SK-N-SH (cell line): ENCODE measurements at regions not wholly inside any gene's neighbourhood (a gene's known extent, or its start where the extent isn't known, plus 50 kb on each side); places are given as distances from the start of the nearest gene placed in this dataset.

Source experiments
- CTCF ChIA-PET: fragments of 300-600, 350-600 bp; formaldehyde crosslinking; extraction: SDS; loops from one replicate; lab custom pipeline; 2021; lab: Yijun Ruan, JAX
- POLR2A ChIA-PET: fragments of 350-600 bp; sonication (Branson Sonifier 250); formaldehyde crosslinking; extraction: SDS; loops from one replicate; lab custom pipeline; 2020; ENCODE audit warnings: antibody characterized with exemption, inconsistent platforms; lab: Yijun Ruan, JAX
- DNase-seq: peaks from one replicate; pipeline ENCODE4 v3.0.0; 2012
- H2AFZ ChIP-seq: fragments of 200-600 bp; sonication (generic); 2 replicates; pipeline ENCODE4 v1.8.1; 2016; ENCODE audit warnings: antibody characterized with exemption, mild to moderate bottlenecking, low read depth
- H3F3A ChIP-seq: fragments of 200-600 bp; sonication (generic); replicated peaks from 2 replicates; pipeline ENCODE3; 2016; ENCODE audit warnings: antibody characterized with exemption, mild to moderate bottlenecking; ENCODE audit not compliant: insufficient read depth
- H3K27ac ChIP-seq, 2 experiments: fragments of 200-500 bp in 1 of 2; fragments of 200-600 bp in 1 of 2; sonication (Bioruptor generic) in 1 of 2; sonication (generic), shearing (Covaris generic) in 1 of 2; 2 replicates each; pipeline versions ENCODE4 v1.5.1 to v1.6.1; 2014 to 2016; ENCODE audit warnings: low read depth in 2 of 2, inconsistent platforms in 1 of 2, low read length in 1 of 2, mild to moderate bottlenecking in 1 of 2, mixed read lengths in 1 of 2
- H3K27me3 ChIP-seq: fragments of 200-600 bp; sonication (generic), shearing (Covaris generic); 2 replicates; pipeline ENCODE4 v1.6.1; 2016; ENCODE audit warnings: mixed run types; ENCODE audit not compliant: insufficient read depth
- H3K36me3 ChIP-seq, 2 experiments: fragments of 200-500 bp in 1 of 2; fragments of 200-600 bp in 1 of 2; sonication (Bioruptor generic) in 1 of 2; sonication (generic) in 1 of 2; replicated peaks in 1 of 2; 2 replicates each; pipeline versions ENCODE3 to v1.5.1; 2014 to 2016; ENCODE audit warnings: low read length in 1 of 2, mild to moderate bottlenecking in 1 of 2; ENCODE audit not compliant: insufficient read depth in 2 of 2, control insufficient read depth in 1 of 2
- H3K4me1 ChIP-seq, 2 experiments: fragments of 200-500 bp in 1 of 2; fragments of 200-600 bp in 1 of 2; sonication (Bioruptor generic) in 1 of 2; sonication (generic), shearing (Covaris generic) in 1 of 2; 2 replicates each; pipeline versions ENCODE4 v1.5.1 to v1.6.1; 2014 to 2016; ENCODE audit warnings: low read depth in 1 of 2, low read length in 1 of 2, mixed run types in 1 of 2; ENCODE audit not compliant: insufficient read depth in 2 of 2, control insufficient read depth in 1 of 2
- H3K4me2 ChIP-seq: fragments of 200-600 bp; sonication (generic), shearing (Covaris generic); 2 replicates; pipeline ENCODE4 v1.6.1; 2017; ENCODE audit warnings: mixed run types
- H3K4me3 ChIP-seq, 2 experiments: fragments of 200-500 bp in 1 of 2; fragments of 200-600 bp in 1 of 2; sonication (Bioruptor generic) in 1 of 2; sonication (generic), shearing (Covaris generic) in 1 of 2; 2 replicates each; pipeline versions ENCODE4 v1.5.1 to v1.8.1; 2014 to 2016; ENCODE audit warnings: low read depth in 2 of 2, inconsistent platforms in 1 of 2, low read length in 1 of 2, mild to moderate bottlenecking in 1 of 2, mixed read lengths in 1 of 2, moderate library complexity in 1 of 2
- H3K79me2 ChIP-seq: fragments of 200-600 bp; sonication (generic); 2 replicates; pipeline ENCODE4 v1.8.1; 2017; ENCODE audit warnings: mild to moderate bottlenecking; ENCODE audit not compliant: insufficient read depth
- H3K9ac ChIP-seq: fragments of 200-600 bp; sonication (generic); 2 replicates; pipeline ENCODE4 v1.6.1; 2017; ENCODE audit warnings: mixed run types
- H3K9me2 ChIP-seq: fragments of 200-600 bp; sonication (generic); 2 replicates; pipeline ENCODE4 v1.6.1; 2017; ENCODE audit warnings: mixed run types
- H3K9me3 ChIP-seq: fragments of 200-600 bp; sonication (generic); 2 replicates; pipeline ENCODE4 v1.6.1; 2017; ENCODE audit warnings: mixed run types, mild to moderate bottlenecking, moderate library complexity
- H4K20me1 ChIP-seq: fragments of 200-600 bp; sonication (generic); 2 replicates; pipeline ENCODE4 v1.6.1; 2017; ENCODE audit warnings: mild to moderate bottlenecking, mixed run types; ENCODE audit not compliant: insufficient read depth
- ELF1 ChIP-seq: IDR thresholded peaks from 2 replicates; pipeline ENCODE4 v1.4.0; 2012
- EZH2phosphoT487 ChIP-seq: fragments of 200-600 bp; sonication (generic); IDR thresholded peaks from 2 replicates; pipeline ENCODE4 v1.6.1; 2017; ENCODE audit warnings: low read depth, mixed run types, mild to moderate bottlenecking, antibody characterized with exemption, moderate library complexity, borderline replicate concordance
- FOSL2 ChIP-seq: IDR thresholded peaks from 2 replicates; pipeline ENCODE4 v1.4.0; 2012; ENCODE audit warnings: low read depth, mild to moderate bottlenecking, moderate library complexity, borderline replicate concordance
- FOXM1 ChIP-seq: IDR thresholded peaks from 2 replicates; pipeline ENCODE4 v1.4.0; 2012; ENCODE audit warnings: low read depth, mild to moderate bottlenecking
- GABPA ChIP-seq: IDR thresholded peaks from 2 replicates; pipeline ENCODE4 v1.4.0; 2012; ENCODE audit warnings: low read depth, mild to moderate bottlenecking
- IRF3 ChIP-seq: fragments of 150-350 bp; IDR thresholded peaks from 2 replicates; pipeline ENCODE4 v1.6.1; 2016; ENCODE audit warnings: mild to moderate bottlenecking, low read depth, low read length
- JUND ChIP-seq: IDR thresholded peaks from 2 replicates; pipeline ENCODE4 v1.4.0; 2012
- MAX ChIP-seq: IDR thresholded peaks from 2 replicates; pipeline ENCODE4 v1.4.0; 2012; ENCODE audit warnings: low read depth
- MEF2A ChIP-seq: IDR thresholded peaks from 2 replicates; pipeline ENCODE4 v1.4.0; 2012; ENCODE audit warnings: low read depth, borderline replicate concordance
- MXI1 ChIP-seq: IDR thresholded peaks from 2 replicates; pipeline ENCODE4 v1.6.1; 2012; ENCODE audit warnings: mild to moderate bottlenecking, low read depth, low read length, improper control_type of control experiment
- PBX3 ChIP-seq: IDR thresholded peaks from 2 replicates; pipeline ENCODE4; 2012
- POLR2AphosphoS5 ChIP-seq: IDR thresholded peaks from 2 replicates; pipeline ENCODE4 v1.6.1; 2012; ENCODE audit warnings: low read depth, low read length
- REST ChIP-seq: IDR thresholded peaks from 2 replicates; pipeline ENCODE4 v1.6.1; 2012; ENCODE audit warnings: mild to moderate bottlenecking, low read depth, low read length, moderate library complexity
- RFX5 ChIP-seq: IDR thresholded peaks from 2 replicates; pipeline ENCODE4 v1.6.1; 2012; ENCODE audit warnings: mild to moderate bottlenecking, improper control_type of control experiment, low read length
- RXRA ChIP-seq: IDR thresholded peaks from 2 replicates; pipeline ENCODE4 v1.4.0; 2012; ENCODE audit warnings: low read depth, mild to moderate bottlenecking, borderline replicate concordance
- SIN3A ChIP-seq: IDR thresholded peaks from 2 replicates; pipeline ENCODE4 v1.6.1; 2012; ENCODE audit warnings: low read depth, mild to moderate bottlenecking, low read length, moderate library complexity, borderline replicate concordance
- USF1 ChIP-seq: IDR thresholded peaks from 2 replicates; pipeline ENCODE4 v1.4.0; 2012; ENCODE audit warnings: low read depth, borderline replicate concordance
- USF2 ChIP-seq: fragments of 150-350 bp; IDR thresholded peaks from 2 replicates; pipeline ENCODE4 v1.6.1; 2017; ENCODE audit warnings: antibody characterized with exemption, low read length, low read depth, borderline replicate concordance
- YY1 ChIP-seq: IDR thresholded peaks from 2 replicates; pipeline ENCODE4 v1.4.0; 2012; ENCODE audit warnings: low read depth, mild to moderate bottlenecking
- ZBTB33 ChIP-seq: IDR thresholded peaks from 2 replicates; pipeline ENCODE4 v1.4.0; 2012; ENCODE audit warnings: low read depth, borderline replicate concordance
- WGBS: methylation state at CpG from one replicate; pipeline ENCODE4 v1.1.6; 2017; ENCODE audit warnings: low lambda C conversion rate; 5-methylcytosine and 5-hydroxymethylcytosine counted together

- TF ChIP-seq ZBTB33 (no peak), POLR2AphosphoS5 (no peak), MAX (no peak), USF1 (no peak)
Observed at GRCh38 chr10:10431422-10432066, 586.1 kb upstream of the CELF2 start (continued).

GRCh38 chr10:10432296-10433035 is 585.2 kb upstream of the CELF2 start:
- no peaks in the 10 kb centered on the region for H3K27me3 ChIP-seq
- H3K4me3 ChIP-seq: no peak overlapping the region
- H3K9me3 ChIP-seq: no peaks in the 10 kb centered on the region
- H3K9me2 ChIP-seq: no peaks in the 10 kb centered on the region
- CTCF ChIA-PET: no interaction called here
- H3K4me1 ChIP-seq: no peaks in the 10 kb centered on the region
- H3K27ac ChIP-seq: no peak overlapping the region
- no peak overlapping the region for H3K4me2 ChIP-seq
- H4K20me1 ChIP-seq: no peaks in the 10 kb centered on the region
- H3F3A ChIP-seq: no peaks in the 10 kb centered on the region
- H3K36me3 ChIP-seq: no peaks in the 10 kb centered on the region
- H2AFZ ChIP-seq: no peak overlapping the region
- no peaks in the 10 kb centered on the region for H3K79me2 ChIP-seq
- H3K9ac ChIP-seq: no peak overlapping the region
- POLR2A ChIA-PET: no interaction called here
- 6% methylated on average over 9 of the region's 9 CpGs for WGBS
- no peak for DNase-seq
- TF ChIP-seq USF2 (no peak), REST (no peak), JUND (no peak), EZH2phosphoT487 (no peak), ELF1 (no peak), PBX3 (no peak), MAX (no peak), YY1 (no peak), FOSL2 (no peak), POLR2AphosphoS5 (no peak), GABPA (no peak), RXRA (no peak), MXI1 (no peak), FOXM1 (no peak), SIN3A (no peak), IRF3 (no peak), RFX5 (no peak), MEF2A (no peak)
